RWPE1 (cell line): ENCODE measurements at regions not wholly inside any gene's neighbourhood (a gene's known extent, or its start where the extent isn't known, plus 50 kb on each side); places are given as distances from the start of the nearest gene placed in this dataset.

Experiments used
- CTCF ChIA-PET: fragments of 350-600 bp; sonication (Branson Sonifier 250); formaldehyde crosslinking; extraction: SDS; loops from one replicate; lab custom pipeline; 2021; lab: Yijun Ruan, JAX
- POLR2A ChIA-PET: fragments of 400-600 bp; formaldehyde crosslinking; extraction: SDS; loops from one replicate; lab custom pipeline; 2020; ENCODE audit warnings: antibody characterized with exemption; ENCODE audit not compliant: low non-redundant PET; lab: Yijun Ruan, JAX
- DNase-seq: peaks from one replicate; pipeline ENCODE4 v3.0.0; 2012; ENCODE audit warnings: low spot score
- H3K27ac ChIP-seq: fragments of 450-650 bp; 2 replicates; pipeline ENCODE4 v1.5.1; 2017
- TF ChIP-seq, protein P1 (sequence below): fragments of 450-650 bp; conservative IDR thresholded peaks from 2 replicates; pipeline ENCODE4 v1.5.1; 2017; ENCODE audit warnings: low read depth, mild to moderate bottlenecking

DNA sequence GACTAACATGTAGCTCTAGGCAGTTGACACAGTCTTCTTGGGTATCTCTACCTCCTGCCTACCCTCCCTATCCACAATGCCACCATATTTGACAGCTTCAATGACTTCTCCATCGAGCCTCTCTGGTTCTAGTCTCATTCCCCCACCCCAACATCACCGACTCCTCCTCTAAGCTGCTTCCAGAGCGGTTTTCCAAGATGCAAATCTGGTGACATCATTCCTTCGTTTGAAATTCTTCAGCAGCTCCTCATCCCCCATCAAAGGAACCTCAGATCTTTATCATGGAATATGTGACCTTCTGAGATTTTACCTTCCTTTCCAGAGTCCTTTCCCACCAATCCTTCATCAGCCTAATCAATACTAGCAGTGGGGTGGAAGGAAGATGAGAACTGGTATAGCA lies 352.4 kb upstream of the RUNX1 start:
- TF ChIP-seq, protein P1, sequence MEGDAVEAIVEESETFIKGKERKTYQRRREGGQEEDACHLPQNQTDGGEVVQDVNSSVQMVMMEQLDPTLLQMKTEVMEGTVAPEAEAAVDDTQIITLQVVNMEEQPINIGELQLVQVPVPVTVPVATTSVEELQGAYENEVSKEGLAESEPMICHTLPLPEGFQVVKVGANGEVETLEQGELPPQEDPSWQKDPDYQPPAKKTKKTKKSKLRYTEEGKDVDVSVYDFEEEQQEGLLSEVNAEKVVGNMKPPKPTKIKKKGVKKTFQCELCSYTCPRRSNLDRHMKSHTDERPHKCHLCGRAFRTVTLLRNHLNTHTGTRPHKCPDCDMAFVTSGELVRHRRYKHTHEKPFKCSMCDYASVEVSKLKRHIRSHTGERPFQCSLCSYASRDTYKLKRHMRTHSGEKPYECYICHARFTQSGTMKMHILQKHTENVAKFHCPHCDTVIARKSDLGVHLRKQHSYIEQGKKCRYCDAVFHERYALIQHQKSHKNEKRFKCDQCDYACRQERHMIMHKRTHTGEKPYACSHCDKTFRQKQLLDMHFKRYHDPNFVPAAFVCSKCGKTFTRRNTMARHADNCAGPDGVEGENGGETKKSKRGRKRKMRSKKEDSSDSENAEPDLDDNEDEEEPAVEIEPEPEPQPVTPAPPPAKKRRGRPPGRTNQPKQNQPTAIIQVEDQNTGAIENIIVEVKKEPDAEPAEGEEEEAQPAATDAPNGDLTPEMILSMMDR = no peak
- DNase-seq = no peak
- no peak overlapping the region for H3K27ac ChIP-seq
- POLR2A ChIA-PET = interaction anchor here (0.6 kb wide), 1 partner anchor 512 kb away, joined by 5 read pairs; no protein-coding TSS in a partner anchor
- CTCF ChIA-PET = interaction anchor here (2.3 to 2.5 kb wide), 2 partner anchors 439 to 512 kb away, joined by 12 to 22 read pairs; no protein-coding TSS in a partner anchor

DNA sequence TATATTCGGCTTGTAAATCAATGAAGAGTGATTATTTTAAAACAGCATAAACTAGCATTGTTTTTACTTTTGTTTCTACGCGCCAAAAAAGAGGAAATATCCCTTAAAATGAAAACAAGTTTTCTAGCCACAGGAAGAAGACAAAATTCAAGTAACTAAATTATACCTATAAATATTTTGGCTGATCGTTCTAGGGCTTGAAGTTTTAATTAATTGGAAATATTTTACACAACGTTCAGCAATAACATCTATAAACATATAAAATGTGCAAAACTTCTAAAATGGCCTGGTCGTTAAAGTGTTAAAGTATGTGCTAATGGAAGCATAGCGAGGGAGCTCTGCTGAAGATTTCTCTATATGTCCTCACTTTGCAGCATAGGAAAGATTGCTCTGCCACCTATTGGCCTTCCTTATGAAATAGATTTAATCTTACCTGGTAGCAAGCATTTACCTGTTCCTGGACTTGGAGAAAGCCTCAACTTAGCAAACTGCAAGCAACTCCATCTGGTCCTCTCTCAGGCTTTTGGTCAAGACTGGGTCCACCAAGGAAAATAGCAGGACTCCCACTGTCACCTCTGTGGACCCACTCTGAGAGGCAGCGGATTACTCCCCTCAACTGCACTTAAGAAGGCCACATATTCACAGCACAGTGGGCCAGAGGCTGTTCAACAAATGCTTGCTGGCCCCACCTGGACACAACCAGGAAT lies 351.3 kb upstream of the RUNX1 start:
- peak; percentile 62 for DNase-seq
- H3K27ac ChIP-seq = no peak overlapping the region
- TF ChIP-seq, protein P1 = peak; percentile 67
- CTCF ChIA-PET = interaction anchor here (0.6 to 2.5 kb wide), 7 partner anchors 143 to 513 kb away, joined by 3 to 22 read pairs (median 4); no protein-coding TSS in a partner anchor
- POLR2A ChIA-PET = interaction anchor here (0.7 to 1.0 kb wide), 2 partner anchors 508 to 655 kb away, joined by 4 read pairs; no protein-coding TSS in a partner anchor

DNA sequence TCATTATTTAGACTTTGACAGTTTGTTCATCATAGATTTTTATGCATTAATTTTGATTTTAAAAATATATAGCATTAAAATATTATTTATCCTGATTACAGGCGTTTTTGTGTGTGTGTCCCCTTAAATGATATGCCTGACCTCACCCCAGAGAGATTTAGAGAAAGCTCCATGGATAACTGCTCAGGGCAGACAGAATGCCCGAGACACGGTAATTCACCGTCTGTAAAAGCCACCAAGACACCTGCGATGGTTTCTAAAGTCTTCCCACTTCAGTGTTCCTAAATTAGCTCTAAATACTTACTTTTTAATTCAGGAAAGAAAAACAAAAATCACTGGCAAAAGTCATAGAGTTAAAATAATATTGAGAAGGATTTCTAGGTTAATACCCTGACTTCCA lies 350.6 kb upstream of the RUNX1 start:
- ChIA-PET CTCF (interaction anchor here (0.6 to 2.5 kb wide), 6 partner anchors 163 to 512 kb away, joined by 3 to 22 read pairs (median 4); no protein-coding TSS in a partner anchor), POLR2A (interaction anchor here (1.0 kb wide), 1 partner anchor 654 kb away, joined by 4 read pairs; no protein-coding TSS in a partner anchor)

DNA sequence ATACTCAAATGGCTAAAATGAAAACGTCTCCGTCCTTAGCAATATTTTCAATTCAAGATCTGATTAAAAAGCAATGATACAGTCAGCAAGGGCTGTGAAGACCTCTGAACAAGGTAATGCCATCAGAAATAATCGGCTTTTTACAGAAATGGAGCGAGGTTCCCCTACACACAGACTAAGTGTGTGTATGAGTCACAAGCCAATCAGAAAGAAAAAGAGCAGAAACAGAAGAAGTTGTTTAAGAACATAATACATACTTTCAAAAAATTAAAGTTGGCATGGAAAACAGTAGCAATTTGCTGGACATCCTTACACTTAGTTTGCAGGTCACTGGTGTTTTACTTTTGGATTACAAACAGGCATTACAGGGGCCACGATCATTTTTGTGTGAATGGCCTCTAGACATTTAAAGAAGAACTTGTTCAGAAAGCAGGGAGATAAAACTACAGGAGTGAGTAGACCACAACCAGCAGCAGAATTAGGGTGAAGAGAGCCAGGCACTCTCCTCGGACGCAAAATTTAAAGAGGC lies 350.0 kb upstream of the RUNX1 start:
- DNase-seq = no peak
- CTCF ChIA-PET = interaction anchor here (0.7 to 2.5 kb wide), 2 partner anchors 258 to 509 kb away, joined by 3 to 22 read pairs; no protein-coding TSS in a partner anchor
- POLR2A ChIA-PET = no interaction called here
- H3K27ac ChIP-seq = no peak overlapping the region
- TF ChIP-seq, protein P1 = no peak

More for the DNA sequence above, 350.6 kb upstream of the RUNX1 start:
- DNase-seq = no peak
- no peak overlapping the region for H3K27ac ChIP-seq
- TF ChIP-seq, protein P1 = no peak

DNA sequence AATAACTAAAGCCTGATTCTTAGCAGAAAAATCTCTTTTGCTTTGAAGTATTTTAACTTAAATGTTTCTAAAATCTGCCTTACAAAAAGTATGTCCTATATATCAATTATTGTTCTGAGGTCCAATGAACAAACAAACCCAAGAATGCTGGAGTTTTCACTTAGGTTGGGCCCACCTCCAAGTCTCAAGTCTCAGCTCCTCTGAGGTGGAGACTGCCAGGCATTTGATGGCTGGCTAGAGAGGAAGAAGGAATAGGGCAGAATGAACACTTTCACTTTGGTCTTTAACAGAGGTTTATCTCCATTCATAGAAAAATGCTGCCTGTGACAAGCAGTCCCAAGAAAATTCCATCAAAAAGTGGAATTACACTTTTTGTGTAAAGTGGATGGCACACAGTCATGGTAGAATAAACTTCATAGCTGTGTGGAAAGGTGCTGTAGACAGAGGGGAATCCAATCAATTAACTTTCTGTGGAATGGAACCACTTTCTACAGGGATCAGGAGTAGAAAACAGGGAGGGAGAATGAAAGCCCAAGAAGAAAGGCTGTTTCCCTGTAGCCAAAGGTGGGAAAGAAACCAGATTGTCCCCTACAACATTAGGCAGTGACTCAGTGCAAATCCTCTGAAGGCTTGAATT lies 349.4 kb upstream of the RUNX1 start:
- ChIA-PET POLR2A (no interaction called here), CTCF (no interaction called here)
- H3K27ac ChIP-seq = no peak overlapping the region
- TF ChIP-seq, protein P1 = no peak
- DNase-seq = no peak

DNA sequence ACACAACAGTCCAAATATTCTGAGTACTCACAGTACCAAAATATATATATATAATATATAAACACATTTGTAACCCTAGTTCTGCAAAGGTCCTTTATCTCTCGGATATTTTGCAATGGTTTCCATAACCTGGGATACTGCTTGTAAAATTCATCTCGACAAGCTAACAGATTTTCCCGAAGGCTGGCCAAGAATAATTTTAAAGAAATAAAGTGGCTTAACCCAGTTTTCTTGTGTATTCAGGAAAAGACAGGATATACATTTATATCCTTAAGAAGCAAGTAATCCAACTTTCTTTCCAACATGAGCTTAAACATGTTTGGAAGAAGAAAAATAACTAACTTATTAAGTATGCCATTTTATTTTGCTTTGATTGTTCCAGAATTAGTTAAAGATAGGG lies 348.7 kb upstream of the RUNX1 start:
- CTCF ChIA-PET = no interaction called here
- DNase-seq = no peak
- TF ChIP-seq, protein P1 = no peak
- POLR2A ChIA-PET = no interaction called here
- H3K27ac ChIP-seq = no peak overlapping the region
